ENCODE measurements at regions not wholly inside any gene's neighbourhood (a gene's known extent, or its start where the extent isn't known, plus 50 kb on each side); places are given as distances from the start of the nearest gene placed in this dataset.

GRCh38 chr4:162272215-162272614 lies 108.4 kb upstream of the FSTL5 start:
- Histone ChIP-seq H3K9me3 (ENCODE audit: low read depth) (no peaks in the 10 kb centered on the region), H3K4me3 (no peak overlapping the region), H3K36me3 (no peaks in the 10 kb centered on the region), H3K27me3 (no peaks in the 10 kb centered on the region), H3K4me1 (ENCODE audit: low read depth) (no peaks in the 10 kb centered on the region), H3K27ac (no peak overlapping the region)
- no peak for TF ChIP-seq CTCF (IDR thresholded peaks at IDR 0.05; ENCODE audit: low read depth, low read length)
- no peak for DNase-seq (ENCODE audit: low read depth in 1 of 2, low spot score in 1 of 2)

- Histone ChIP-seq H3K27ac (no peak overlapping the region), H3K4me3 (no peak overlapping the region), H3K9me3 (ENCODE audit: low read depth) (no peaks in the 10 kb centered on the region), H3K36me3 (no peaks in the 10 kb centered on the region), H3K27me3 (no peaks in the 10 kb centered on the region), H3K4me1 (ENCODE audit: low read depth) (no peaks in the 10 kb centered on the region)
- DNase-seq (ENCODE audit: low read depth in 1 of 2, low spot score in 1 of 2) = no peak
- TF ChIP-seq CTCF (IDR thresholded peaks at IDR 0.05; ENCODE audit: low read depth, low read length) = no peak
Observed at GRCh38 chr4:162268911-162269310, 105.1 kb upstream of the FSTL5 start.

- no peaks in the 10 kb centered on the region for H3K4me1 ChIP-seq (ENCODE audit: low read depth)
Observed at GRCh38 chr4:162265802-162266201, 102.0 kb upstream of the FSTL5 start.

GRCh38 chr4:162245051-162245450 lies 81.3 kb upstream of the FSTL5 start:
- no peak overlapping the region for H3K27ac ChIP-seq
- no peak for TF ChIP-seq CTCF (IDR thresholded peaks at IDR 0.05; ENCODE audit: low read depth, low read length)
- no peak for DNase-seq (ENCODE audit: low read depth in 1 of 2, low spot score in 1 of 2)

More at GRCh38 chr4:162265802-162266201, 102.0 kb upstream of the FSTL5 start:
- no peaks in the 10 kb centered on the region for H3K27me3 ChIP-seq
- DNase-seq (ENCODE audit: low read depth in 1 of 2, low spot score in 1 of 2) = no peak
- no peak for TF ChIP-seq CTCF (IDR thresholded peaks at IDR 0.05; ENCODE audit: low read depth, low read length)
- no peaks in the 10 kb centered on the region for H3K36me3 ChIP-seq
- no peaks in the 10 kb centered on the region for H3K9me3 ChIP-seq (ENCODE audit: low read depth)
- no peak overlapping the region for H3K27ac ChIP-seq
- no peak overlapping the region for H3K4me3 ChIP-seq

GRCh38 chr4:162241857-162242256 lies 78.1 kb upstream of the FSTL5 start:
- Histone ChIP-seq H3K36me3 (no peaks in the 10 kb centered on the region), H3K9me3 (ENCODE audit: low read depth) (no peaks in the 10 kb centered on the region), H3K27me3 (no peaks in the 10 kb centered on the region), H3K4me3 (no peak overlapping the region), H3K27ac (no peak overlapping the region), H3K4me1 (ENCODE audit: low read depth) (no peaks in the 10 kb centered on the region)
- TF ChIP-seq CTCF (IDR thresholded peaks at IDR 0.05; ENCODE audit: low read depth, low read length) = no peak
- DNase-seq (ENCODE audit: low read depth in 1 of 2, low spot score in 1 of 2) = no peak

More at GRCh38 chr4:162245051-162245450, 81.3 kb upstream of the FSTL5 start:
- no peak overlapping the region for H3K4me3 ChIP-seq
- no peaks in the 10 kb centered on the region for H3K27me3 ChIP-seq
- H3K4me1 ChIP-seq (ENCODE audit: low read depth) = no peaks in the 10 kb centered on the region
- no peaks in the 10 kb centered on the region for H3K36me3 ChIP-seq
- H3K9me3 ChIP-seq (ENCODE audit: low read depth) = no peaks in the 10 kb centered on the region
